Fibroblast of pulmonary artery (primary cell): ENCODE measurements at regions not wholly inside any gene's neighbourhood (a gene's known extent, or its start where the extent isn't known, plus 50 kb on each side); places are given as distances from the start of the nearest gene placed in this dataset.
"Not testable (repeated sequence)": the region's sequence is repeated elsewhere in the genome, so short reads cannot be mapped to it uniquely, and the experiment has no call there.

Experiments used
- DNase-seq: peaks from one replicate; pipeline ENCODE4 v3.0.0-alpha.2; 2010; ENCODE audit warnings: low read depth
- H3K4me3 ChIP-seq: replicated peaks from 2 replicates; pipeline ENCODE4 v1.5.1; 2011; ENCODE audit warnings: low read depth, mild to moderate bottlenecking, control low read depth, low read length, moderate library complexity
- TF ChIP-seq, protein P1 (sequence below): IDR thresholded peaks from 2 replicates; pipeline ENCODE4 v1.5.1; 2011; ENCODE audit warnings: mild to moderate bottlenecking, control low read depth, low read length, inconsistent platforms; ENCODE audit errors: missing control alignments

DNA sequence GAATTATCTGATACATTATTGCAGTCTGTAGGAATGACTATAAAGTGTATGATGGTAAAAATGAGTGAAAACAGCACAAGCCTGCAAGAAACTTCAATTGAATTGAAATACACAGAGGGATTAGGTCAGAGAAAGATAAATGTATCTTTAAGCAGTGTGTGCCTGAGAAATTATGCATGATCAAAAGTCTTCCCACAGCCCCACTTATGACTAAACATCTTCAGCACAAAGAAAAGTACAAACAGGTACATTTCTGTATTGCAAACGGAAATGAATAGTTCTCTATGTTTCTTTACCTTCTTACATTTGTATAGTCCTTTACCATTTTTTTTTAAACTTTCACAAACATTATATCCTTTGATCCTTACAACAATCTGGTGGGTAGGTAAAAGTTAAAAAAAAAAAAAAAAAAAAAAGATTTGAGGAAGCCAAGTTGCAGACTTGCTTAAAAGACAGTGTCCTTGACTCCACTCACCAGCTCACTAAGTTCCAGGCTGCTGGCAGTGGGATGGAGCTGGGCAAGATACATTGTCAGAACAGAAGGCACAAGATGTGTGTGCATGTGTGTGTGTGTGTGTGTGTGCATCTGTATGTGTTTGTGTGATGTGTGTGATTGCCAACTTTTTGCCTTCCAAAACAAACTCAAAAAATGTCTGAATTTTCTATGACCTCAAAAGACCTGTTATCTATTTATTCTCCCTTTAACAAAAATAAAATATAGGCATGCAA is 423.7 kb upstream of the ACVR2A start:
- no peak for DNase-seq
- TF ChIP-seq, protein P1, sequence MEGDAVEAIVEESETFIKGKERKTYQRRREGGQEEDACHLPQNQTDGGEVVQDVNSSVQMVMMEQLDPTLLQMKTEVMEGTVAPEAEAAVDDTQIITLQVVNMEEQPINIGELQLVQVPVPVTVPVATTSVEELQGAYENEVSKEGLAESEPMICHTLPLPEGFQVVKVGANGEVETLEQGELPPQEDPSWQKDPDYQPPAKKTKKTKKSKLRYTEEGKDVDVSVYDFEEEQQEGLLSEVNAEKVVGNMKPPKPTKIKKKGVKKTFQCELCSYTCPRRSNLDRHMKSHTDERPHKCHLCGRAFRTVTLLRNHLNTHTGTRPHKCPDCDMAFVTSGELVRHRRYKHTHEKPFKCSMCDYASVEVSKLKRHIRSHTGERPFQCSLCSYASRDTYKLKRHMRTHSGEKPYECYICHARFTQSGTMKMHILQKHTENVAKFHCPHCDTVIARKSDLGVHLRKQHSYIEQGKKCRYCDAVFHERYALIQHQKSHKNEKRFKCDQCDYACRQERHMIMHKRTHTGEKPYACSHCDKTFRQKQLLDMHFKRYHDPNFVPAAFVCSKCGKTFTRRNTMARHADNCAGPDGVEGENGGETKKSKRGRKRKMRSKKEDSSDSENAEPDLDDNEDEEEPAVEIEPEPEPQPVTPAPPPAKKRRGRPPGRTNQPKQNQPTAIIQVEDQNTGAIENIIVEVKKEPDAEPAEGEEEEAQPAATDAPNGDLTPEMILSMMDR: no peak

DNA sequence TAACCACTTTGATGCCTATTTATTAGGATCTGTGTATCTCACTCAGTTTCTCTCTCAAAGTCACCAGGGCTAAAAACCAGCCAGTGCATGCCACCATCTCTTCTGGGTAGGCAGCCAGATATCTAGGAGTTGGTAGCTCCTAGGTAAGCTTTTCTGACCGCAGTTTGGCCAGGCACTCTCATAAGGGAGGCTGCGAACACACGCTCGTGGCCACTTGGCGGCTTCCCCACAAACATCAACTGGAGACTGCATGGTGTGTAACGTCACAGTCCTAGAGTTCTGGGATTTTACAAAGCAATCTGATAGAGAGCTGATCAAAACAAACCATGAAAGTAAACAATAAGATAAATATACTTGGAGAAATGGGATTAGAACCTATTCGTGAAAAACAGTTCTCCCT is 424.3 kb upstream of the ACVR2A start:
- DNase-seq: no peak
- TF ChIP-seq, protein P1: no peak
- no peak overlapping the region for H3K4me3 ChIP-seq

More for the DNA sequence above, 423.7 kb upstream of the ACVR2A start:
- H3K4me3 ChIP-seq: no peak overlapping the region

DNA sequence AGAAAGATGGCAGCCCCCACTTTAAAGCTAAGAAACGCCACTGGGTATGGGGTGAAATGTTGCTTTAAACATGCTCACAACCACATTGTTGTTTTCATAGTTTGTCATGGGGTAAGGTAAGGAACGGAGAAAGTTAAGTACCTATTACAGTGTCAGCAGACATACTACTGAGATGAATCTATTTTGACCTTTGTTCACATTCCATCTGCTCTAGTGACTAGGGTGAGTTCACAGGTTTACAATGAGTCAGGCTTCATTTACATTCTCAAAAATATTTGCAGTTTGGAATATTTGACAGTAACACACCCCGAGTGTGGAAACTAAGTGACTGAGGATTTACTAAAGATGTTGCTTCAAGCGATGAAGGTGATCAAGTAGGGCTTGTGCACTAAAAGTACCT is 428.7 kb upstream of the ACVR2A start:
- TF ChIP-seq, protein P1: no peak
- DNase-seq: no peak
- no peak overlapping the region for H3K4me3 ChIP-seq

DNA sequence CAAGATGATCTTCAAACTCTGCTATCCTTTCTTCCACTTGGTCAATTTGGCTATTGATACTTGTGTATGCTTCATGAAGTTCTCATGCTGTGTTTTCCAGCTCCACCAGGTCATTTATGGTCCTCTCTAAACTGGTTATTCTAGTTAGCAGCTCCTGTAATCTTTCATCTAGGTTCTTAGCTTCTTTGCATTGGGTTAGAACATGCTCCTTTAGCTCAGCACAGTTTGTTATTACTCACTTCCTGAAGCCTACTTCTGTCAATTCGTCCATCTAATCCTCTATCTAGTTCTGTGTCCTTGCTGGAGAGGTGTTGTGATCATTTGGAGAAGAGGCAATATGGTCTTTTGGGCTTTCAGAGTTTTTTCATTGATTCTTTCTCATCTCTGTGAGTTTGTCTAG is 430.2 kb upstream of the ACVR2A start:
- DNase-seq: not testable (repeated sequence)

DNA sequence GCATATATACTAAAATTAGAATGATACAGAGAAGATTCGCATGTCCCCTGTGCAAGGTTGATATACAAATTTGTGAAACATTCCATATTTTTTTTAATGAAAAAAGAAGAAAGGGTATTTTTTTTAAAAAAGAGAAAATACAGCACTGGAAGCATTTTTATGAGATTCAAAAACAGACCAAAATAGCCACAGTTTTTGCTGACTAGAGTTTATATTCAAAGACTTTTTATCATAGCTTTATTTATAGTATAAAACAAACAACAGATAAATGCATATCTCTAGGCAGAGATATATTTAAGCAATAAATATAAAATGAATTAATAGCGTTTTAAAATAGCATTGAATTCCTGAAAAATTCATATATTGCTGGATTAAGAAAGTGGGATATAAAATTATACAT is 436.5 kb upstream of the ACVR2A start:
- DNase-seq: no peak
- no peak overlapping the region for H3K4me3 ChIP-seq
- TF ChIP-seq, protein P1: no peak

More for the DNA sequence above, 430.2 kb upstream of the ACVR2A start:
- not testable (repeated sequence) for H3K4me3 ChIP-seq

DNA sequence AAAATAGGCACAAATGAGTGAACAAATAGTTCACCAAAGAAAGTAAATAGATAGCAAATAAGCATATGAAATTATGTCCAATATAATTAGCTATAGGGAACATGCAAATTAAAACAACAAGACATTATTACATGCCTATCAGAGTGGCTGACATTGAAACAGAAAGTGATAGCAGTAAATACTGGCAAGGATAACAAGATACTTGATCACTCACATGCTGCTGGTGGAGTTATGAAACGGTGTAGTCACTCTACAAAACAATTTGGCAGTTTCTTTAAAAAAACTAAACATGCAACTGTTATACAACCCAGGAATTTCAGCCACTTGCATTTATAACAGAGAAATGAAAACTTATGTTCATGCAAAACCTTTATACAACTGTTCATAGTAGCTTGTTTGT is 439.2 kb upstream of the ACVR2A start:
- DNase-seq: no peak
- no peak overlapping the region for H3K4me3 ChIP-seq
- TF ChIP-seq, protein P1: no peak

DNA sequence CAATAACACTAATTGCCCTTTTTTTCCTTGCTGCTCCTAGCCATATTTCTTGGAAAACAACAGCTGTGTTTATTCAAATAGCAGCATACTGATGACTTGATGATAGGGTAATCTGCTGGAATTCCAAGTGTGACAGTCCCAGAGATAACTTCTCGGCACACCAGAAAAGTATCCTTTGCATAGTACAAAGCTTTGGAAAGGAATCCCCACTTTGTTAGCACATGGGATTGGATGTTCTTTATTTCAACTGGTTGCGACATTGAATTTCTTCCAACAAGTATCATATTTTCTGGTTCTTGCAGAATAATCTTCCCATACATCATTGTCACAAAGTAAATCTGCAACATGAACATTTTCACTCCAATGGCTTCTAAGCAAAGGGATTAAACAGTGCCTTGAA is 445.8 kb upstream of the ACVR2A start:
- TF ChIP-seq, protein P1: no peak
- H3K4me3 ChIP-seq: no peak overlapping the region
- peak; percentile 5 for DNase-seq
